HG03432 (cell line): ENCODE measurements at regions not wholly inside any gene's neighbourhood (a gene's known extent, or its start where the extent isn't known, plus 50 kb on each side); places are given as distances from the start of the nearest gene placed in this dataset.

Experiments used
- ATAC-seq: cut with Tn5 transposase; IDR thresholded peaks from one replicate; pipeline ENCODE4 v1.9.1; 2021; ENCODE audit warnings: mild to moderate bottlenecking, moderate library complexity; ENCODE audit not compliant: unreplicated experiment

GRCh38 chr15:96414875-96415274 is 84.4 kb downstream of the NR2F2 start:
- no peak for ATAC-seq

DNA sequence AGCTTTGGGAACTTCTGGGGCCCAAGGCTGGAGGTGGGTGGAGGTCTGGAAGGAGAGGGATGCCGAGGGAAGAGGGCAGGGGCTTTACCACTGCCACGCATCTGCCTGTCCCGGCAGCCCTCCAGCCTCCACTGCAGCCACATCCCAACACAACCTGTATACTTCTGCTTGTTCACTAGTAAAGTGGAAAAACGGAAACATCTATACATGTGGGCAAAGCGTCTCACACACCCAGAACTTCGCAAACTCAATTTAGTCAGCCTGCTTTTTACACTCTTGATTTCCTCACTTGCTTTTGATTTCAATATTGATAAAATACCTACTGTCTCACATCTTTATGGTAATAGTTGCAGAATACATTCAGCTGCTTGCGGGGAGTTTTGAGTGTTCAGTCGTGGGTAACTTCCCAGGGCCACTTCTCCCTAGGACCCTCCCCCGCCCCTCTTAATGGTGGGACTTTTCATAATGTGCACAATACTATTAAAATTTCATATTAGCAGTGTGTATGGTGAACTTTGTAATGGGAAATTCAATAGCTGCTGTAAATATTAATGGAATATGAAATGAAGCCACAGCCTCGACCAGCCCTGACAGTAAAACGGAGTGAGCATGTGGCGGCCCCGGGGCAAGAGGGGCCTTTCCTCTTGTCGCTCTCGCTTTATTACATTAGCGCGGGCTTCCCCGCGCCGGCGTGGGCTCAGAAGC is 85.2 kb downstream of the NR2F2 start:
- ATAC-seq: no peak

GRCh38 chr15:96416218-96416933 is 85.9 kb downstream of the NR2F2 start:
- ATAC-seq: no peak

DNA sequence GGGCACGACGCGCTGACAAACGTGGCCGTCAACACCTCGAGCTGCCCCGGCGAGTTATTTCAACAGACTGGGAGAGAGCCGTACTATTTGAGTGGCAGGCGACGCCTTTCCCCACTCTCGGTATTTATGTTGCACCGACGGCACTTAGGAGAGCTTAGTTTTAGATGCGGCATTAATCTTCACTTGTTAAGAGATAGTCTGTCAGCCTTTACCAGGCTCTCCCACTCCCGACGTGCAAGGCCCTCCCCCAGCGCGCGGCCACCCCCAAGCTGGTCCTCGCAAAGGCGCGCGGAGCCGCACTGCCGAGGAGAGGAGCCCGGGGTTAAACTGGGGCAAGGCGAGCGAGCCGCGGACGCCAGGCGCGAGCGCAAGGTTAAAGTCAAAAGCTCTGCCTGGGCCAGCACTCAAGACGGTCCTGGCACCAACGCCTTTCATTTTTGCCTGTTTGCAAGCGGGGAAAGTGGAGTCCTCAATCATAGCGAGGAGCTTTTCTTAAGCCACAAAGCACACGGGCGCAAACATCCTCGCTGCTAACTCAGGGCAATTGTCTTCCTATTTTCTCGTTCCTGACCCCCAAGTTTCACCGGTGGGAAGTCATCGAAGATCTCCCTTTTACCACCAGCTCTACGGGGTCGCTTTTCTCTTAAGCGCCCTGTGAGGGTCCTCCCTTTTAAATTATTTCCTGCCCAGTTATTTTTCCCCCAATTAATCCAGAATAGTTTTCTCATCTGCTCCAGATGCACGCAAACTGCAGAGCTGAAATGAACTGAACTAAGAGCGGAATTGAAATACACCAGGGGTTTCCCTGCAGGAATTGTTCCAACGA is 86.6 kb downstream of the NR2F2 start:
- no peak for ATAC-seq

GRCh38 chr15:96417760-96418130 is 87.2 kb downstream of the NR2F2 start:
- ATAC-seq: no peak

DNA sequence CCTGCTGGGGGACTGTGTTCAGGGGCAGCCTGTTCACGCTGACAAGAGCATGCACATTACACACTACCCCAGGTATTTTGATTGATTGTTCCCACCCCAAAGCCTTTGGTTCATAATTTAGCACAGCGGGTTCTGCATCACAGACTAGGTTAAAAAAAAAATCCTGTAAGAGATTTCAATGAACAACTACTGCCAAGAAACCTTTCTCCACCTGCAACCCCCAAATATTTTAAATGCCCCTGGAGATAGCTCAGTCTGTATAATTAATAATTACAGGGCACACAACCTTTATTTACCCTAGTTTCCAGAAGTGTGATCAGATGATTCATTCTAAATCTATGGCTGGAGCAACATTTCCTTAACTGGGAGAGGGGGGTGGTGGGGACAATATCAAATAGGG is 87.6 kb downstream of the NR2F2 start:
- no peak for ATAC-seq

GRCh38 chr15:96421178-96421601 is 90.7 kb downstream of the NR2F2 start:
- ATAC-seq: no peak

GRCh38 chr15:96422125-96422524 is 91.6 kb downstream of the NR2F2 start:
- ATAC-seq: no peak

DNA sequence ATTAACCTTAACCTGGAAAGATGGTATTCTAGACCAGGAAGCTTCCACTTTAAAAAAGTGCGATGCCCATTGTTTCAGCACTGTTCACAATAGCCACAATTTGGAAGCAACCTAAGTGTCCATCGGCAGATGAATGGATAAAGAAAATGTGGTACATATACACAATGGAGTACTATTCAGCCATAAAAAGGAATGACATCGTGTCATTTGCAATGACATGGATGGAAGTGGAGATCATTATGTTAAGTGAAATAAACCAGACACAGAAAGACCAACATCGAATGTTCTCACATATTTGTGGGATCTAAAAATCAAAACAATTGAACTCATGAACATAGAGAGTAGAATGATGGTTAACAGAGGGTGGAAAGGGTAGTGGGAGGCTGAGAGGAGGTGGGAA is 94.2 kb downstream of the NR2F2 start:
- no peak for ATAC-seq

GRCh38 chr15:96428742-96429141 is 98.2 kb downstream of the NR2F2 start:
- no peak for ATAC-seq

- ATAC-seq: no peak
Observed at GRCh38 chr15:96431786-96432185, 101.3 kb downstream of the NR2F2 start.

DNA sequence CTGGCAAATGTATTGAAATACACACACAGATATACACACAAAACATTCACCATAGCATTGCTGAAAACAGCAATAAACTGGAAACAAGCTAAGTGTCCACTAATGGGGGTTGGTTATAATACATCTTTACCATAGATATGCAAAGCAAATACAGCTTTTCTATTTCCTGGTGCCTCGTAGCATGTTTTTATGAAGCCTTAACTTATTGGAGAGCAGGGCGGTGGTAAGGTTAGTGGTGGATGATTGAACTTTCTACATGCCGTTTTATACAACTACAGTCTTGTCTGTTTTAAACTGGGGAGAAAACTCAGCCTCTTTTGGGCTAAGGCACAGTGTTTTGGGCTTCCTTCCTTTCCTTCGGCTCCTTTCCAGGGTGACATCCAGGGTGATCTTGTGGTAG is 104.5 kb downstream of the NR2F2 start:
- no peak for ATAC-seq

DNA sequence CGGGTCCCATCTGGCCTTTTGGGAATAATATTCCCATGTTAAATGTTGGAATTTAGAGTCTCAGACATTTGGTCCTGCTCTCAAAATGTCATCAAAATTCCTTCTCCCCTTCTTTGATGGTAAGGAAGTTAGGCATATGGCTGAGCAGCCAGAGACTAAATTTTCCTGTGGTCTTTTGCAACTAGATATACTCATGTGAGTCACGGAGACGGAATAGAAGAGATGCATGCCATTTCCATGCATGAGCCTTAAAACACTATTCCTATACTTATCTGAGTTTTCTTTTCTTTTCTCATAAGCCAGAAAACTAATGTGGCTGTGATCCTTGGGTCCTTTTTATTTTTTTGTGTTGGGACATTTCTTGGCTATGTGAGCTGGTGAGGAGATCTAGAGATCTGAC is 105.3 kb downstream of the NR2F2 start:
- no peak for ATAC-seq

DNA sequence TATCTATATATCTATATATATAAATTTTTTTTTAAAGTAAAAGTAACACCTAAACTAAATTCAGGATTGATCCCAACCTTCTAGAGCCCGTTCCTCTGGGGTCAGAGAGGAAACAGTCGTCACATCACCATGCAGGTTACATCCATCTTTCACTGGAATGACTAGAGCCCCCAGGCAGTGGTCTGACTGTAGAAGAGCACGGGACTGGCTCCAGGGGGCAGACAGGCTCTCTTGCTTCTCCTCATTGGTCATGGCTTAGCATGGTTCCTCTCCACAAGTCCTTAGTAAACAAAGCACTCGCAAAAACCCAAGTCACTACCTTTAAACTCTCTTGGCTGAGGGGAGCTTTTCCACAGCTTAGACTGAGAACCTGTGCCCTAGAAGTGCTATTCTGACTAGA is 110.5 kb downstream of the NR2F2 start:
- ATAC-seq: no peak

GRCh38 chr15:96442076-96442475 is 111.6 kb downstream of the NR2F2 start:
- no peak for ATAC-seq

DNA sequence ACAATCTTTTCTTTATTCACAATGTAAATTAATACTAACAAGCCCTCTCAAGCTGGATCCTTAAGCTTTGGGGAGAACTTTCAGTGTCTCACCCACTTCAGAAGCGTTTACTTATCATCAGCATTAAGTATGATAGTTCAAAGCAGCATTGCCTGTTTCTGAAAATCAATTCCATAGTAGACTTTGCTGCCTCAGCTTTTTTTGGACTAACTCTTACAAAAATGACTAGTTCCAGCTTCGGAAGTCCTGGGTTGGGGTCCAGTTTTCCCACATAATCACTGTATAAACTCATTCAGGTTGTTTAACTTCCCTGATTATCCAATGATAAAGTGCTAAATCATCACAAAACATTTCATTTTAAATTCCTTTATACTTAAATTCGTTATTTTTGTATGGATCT is 114.4 kb downstream of the NR2F2 start:
- no peak for ATAC-seq

GRCh38 chr15:96448923-96449322 is 118.4 kb downstream of the NR2F2 start:
- no peak for ATAC-seq

- ATAC-seq: no peak
Observed at GRCh38 chr15:96457841-96458240, 127.3 kb downstream of the NR2F2 start.

DNA sequence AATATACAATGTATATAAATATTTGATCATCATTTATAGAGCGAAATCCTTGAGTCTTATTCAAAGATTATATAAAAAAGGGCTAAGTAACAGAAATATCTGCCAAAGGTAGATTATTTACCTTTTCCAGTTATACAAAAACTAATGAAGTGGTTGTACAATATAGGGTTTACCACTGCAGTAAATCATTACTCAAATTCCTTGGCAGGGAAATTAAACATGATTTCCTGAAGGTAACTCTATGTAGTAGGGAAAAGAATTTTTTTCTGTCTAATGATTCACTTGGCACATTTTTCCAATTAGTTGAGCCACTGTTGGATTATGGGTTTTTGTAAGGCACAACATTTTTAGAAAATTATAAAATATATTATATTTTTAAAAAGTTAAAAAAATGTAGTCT is 129.6 kb downstream of the NR2F2 start:
- ATAC-seq: no peak

DNA sequence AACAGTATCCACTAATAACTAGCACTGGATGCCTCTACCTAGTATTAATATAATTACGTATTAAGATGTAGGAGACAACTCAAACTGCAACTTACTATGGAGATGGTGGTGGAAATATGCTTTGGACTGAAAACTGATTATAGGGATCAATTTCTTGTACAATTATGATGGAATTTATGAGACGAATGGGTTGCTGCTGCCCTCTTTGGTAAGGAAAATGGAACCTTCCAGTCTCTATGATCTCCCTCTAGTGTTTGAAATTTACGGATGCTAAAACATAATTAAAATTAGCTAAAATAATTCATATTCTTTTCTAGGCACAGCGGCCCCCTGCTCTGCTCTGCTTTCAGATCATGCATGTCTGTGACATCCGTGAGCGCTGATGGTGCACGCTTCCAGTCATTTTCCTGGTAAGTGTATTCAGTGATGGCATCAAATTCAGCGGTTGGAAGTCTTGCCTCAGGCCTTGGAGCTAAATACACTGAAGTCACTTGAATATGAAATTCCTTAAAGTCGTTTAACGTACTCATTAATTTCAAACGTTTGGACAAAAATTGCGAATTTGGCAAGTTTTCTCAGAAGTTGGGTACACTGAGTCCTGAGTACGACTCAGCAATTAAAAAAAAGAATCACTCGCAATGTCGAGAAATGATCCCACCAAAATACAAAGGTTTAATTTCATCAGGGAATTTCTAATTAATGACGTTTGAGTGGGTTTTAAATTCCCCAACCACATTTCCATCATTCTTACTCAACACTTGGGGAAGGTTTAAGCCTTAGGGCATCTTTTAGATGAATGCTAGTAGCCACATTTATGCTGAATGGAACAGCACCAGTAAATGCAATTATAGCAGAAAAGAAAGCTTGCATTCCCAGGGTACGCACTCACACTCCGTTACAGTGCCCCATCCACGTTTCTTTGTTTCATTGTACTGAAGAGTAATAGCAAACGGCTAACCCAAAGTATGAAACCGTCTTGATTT is 132.6 kb downstream of the NR2F2 start:
- ATAC-seq: no peak
